ENCODE measurements at regions not wholly inside any gene's neighbourhood (a gene's known extent, or its start where the extent isn't known, plus 50 kb on each side); places are given as distances from the start of the nearest gene placed in this dataset.

DNA sequence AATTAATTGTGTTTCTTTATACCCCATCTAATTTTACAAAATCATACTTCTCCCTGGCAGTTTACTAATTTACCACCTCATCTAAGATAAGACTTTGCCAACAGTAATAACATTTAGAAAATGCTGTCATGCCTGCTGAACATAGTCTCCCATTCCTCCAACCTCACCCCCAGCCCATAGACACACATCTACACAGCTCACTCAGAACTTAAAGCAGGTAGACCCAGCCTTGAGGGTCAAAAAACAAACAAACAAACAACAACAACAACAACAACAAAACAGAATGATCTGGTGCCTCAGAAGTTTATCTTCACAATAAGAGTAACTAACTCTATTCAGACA lies 94.0 kb downstream of the ZC3H11B start (continued):
- no peak for TF ChIP-seq KDM5A (IDR thresholded peaks at IDR 0.05; ENCODE audit: low read length)
